Right ventricle myocardium inferior (tissue), 1 donor: ENCODE measurements at regions not wholly inside any gene's neighbourhood (a gene's known extent, or its start where the extent isn't known, plus 50 kb on each side); places are given as distances from the start of the nearest gene placed in this dataset.

Source experiments
- ATAC-seq: fragments of 200-7000 bp; cut with Tn5 transposase; one replicate; pipeline ENCODE4 v1.9.1; 2020; ENCODE audit warnings: mild to moderate bottlenecking, moderate library complexity
- DNase-seq: peaks from one replicate; pipeline ENCODE4 v3.0.0; 2021; ENCODE audit errors: missing footprints
- intact Hi-C: fragments of 100-400 bp; cut with DNase I; formaldehyde crosslinking; loops from one replicate; pipeline ENCODE4 v1.11.0; 2022
- donor health status: DM: no; HTN: yes; CAD: no; lungs with severe emphysema.

- intact Hi-C loops: no loop called here
- ATAC-seq (no peak), DNase-seq (no peak)
Measured at GRCh38 chr14:38505221-38505972, 249.5 kb upstream of the CLEC14A start.

- DNase-seq (no peak), ATAC-seq (no peak)
- intact Hi-C loops: no loop called here
Measured at GRCh38 chr14:38504175-38504574, 248.3 kb upstream of the CLEC14A start.

- ATAC-seq: no peak
- intact Hi-C loops: no loop called here
- no peak for DNase-seq
Measured at GRCh38 chr14:38502239-38502638, 246.3 kb upstream of the CLEC14A start.

GRCh38 chr14:38500125-38500524, 244.2 kb upstream of the CLEC14A start:
- intact Hi-C loops: no loop called here
- ATAC-seq: no peak

GRCh38 chr14:38496092-38496491, 240.2 kb upstream of the CLEC14A start:
- no peak for DNase-seq
- intact Hi-C loops: no loop called here
- ATAC-seq: no peak

More at GRCh38 chr14:38500125-38500524, 244.2 kb upstream of the CLEC14A start:
- DNase-seq: no peak

- DNase-seq (no peak), ATAC-seq (no peak)
- intact Hi-C loops: no loop called here
Measured at GRCh38 chr14:38490273-38490672, 234.4 kb upstream of the CLEC14A start.

- intact Hi-C loops: no loop called here
- no peak for DNase-seq
- ATAC-seq: no peak
Measured at GRCh38 chr14:38485026-38485425, 229.1 kb upstream of the CLEC14A start.

GRCh38 chr14:38481952-38482678, 226.2 kb upstream of the CLEC14A start:
- no peak for ATAC-seq
- intact Hi-C loops: no loop called here
- DNase-seq: no peak

GRCh38 chr14:38469156-38469555, 213.3 kb upstream of the CLEC14A start:
- intact Hi-C loops: no loop called here
- DNase-seq (no peak), ATAC-seq (no peak)

- DNase-seq (no peak), ATAC-seq (no peak)
- intact Hi-C loops: no loop called here
Measured at GRCh38 chr14:38442208-38442607, 186.3 kb upstream of the CLEC14A start.

GRCh38 chr14:38432186-38432585, 176.3 kb upstream of the CLEC14A start:
- ATAC-seq: no peak
- no peak for DNase-seq
- intact Hi-C loops: no loop called here

- ATAC-seq: no peak
- DNase-seq: no peak
- intact Hi-C loops: no loop called here
Measured at GRCh38 chr14:38431156-38431555, 175.3 kb upstream of the CLEC14A start.

- intact Hi-C loops: no loop called here
- ATAC-seq (no peak), DNase-seq (no peak)
Measured at GRCh38 chr14:38430522-38430921, 174.6 kb upstream of the CLEC14A start.

- ATAC-seq (no peak), DNase-seq (no peak)
- intact Hi-C loops: no loop called here
Measured at GRCh38 chr14:38425324-38425976, 169.6 kb upstream of the CLEC14A start.

GRCh38 chr14:38420048-38420447, 164.2 kb upstream of the CLEC14A start:
- ATAC-seq: no peak
- intact Hi-C loops: no loop called here
- no peak for DNase-seq

- DNase-seq: no peak
- ATAC-seq: no peak
- intact Hi-C loops: no loop called here
Measured at GRCh38 chr14:38419579-38419978, 163.7 kb upstream of the CLEC14A start.

GRCh38 chr14:38412654-38413053, 156.8 kb upstream of the CLEC14A start:
- DNase-seq: peak; percentile 16
- intact Hi-C loops: no loop called here
- peak; percentile 44 for ATAC-seq

GRCh38 chr14:38410442-38410841, 154.5 kb upstream of the CLEC14A start:
- no peak for ATAC-seq

GRCh38 chr14:38409071-38409705, 153.3 kb upstream of the CLEC14A start:
- ATAC-seq: no peak
- DNase-seq: no peak
- intact Hi-C loops: no loop called here

More at GRCh38 chr14:38410442-38410841, 154.5 kb upstream of the CLEC14A start:
- intact Hi-C loops: no loop called here
- no peak for DNase-seq
